Activated naive CD4-positive, alpha-beta T cell (primary cell): ENCODE measurements at regions not wholly inside any gene's neighbourhood (a gene's known extent, or its start where the extent isn't known, plus 50 kb on each side); places are given as distances from the start of the nearest gene placed in this dataset.

Experiments used
- DNase-seq, 4 experiments: peaks; one replicate each; lab custom pipeline; 2025; lab: John Stamatoyannopoulos, UW

- no peak for DNase-seq
These were observed 427.7 kb upstream of the THBS1 start for GRCh38 chr15:39153058-39153714.

GRCh38 chr15:39153716-39154115 lies 427.2 kb upstream of the THBS1 start:
- DNase-seq: no peak

GRCh38 chr15:39154227-39154638 lies 426.6 kb upstream of the THBS1 start:
- DNase-seq: no peak

- no peak for DNase-seq
These were observed 426.1 kb upstream of the THBS1 start for GRCh38 chr15:39154776-39155175.

- no peak for DNase-seq
These were observed 424.7 kb upstream of the THBS1 start for GRCh38 chr15:39156166-39156565.

GRCh38 chr15:39156646-39157250 lies 424.1 kb upstream of the THBS1 start:
- DNase-seq: no peak

- no peak for DNase-seq
These were observed 423.0 kb upstream of the THBS1 start for GRCh38 chr15:39157882-39158281.

- no peak for DNase-seq
These were observed 421.0 kb upstream of the THBS1 start for GRCh38 chr15:39159833-39160232.

- DNase-seq: no peak
These were observed 419.8 kb upstream of the THBS1 start for GRCh38 chr15:39161096-39161495.

GRCh38 chr15:39165020-39165706 lies 415.7 kb upstream of the THBS1 start:
- DNase-seq: no peak

- no peak for DNase-seq
These were observed 413.5 kb upstream of the THBS1 start for GRCh38 chr15:39167164-39168058.

- DNase-seq: no peak
These were observed 408.9 kb upstream of the THBS1 start for GRCh38 chr15:39171944-39172368.

- DNase-seq: no peak
These were observed 408.2 kb upstream of the THBS1 start for GRCh38 chr15:39172380-39173281.

GRCh38 chr15:39173426-39173825 lies 407.5 kb upstream of the THBS1 start:
- DNase-seq: no peak

- DNase-seq: no peak
These were observed 406.5 kb upstream of the THBS1 start for GRCh38 chr15:39174332-39174731.

GRCh38 chr15:39176030-39176429 lies 404.8 kb upstream of the THBS1 start:
- DNase-seq: no peak

GRCh38 chr15:39177561-39177960 lies 403.3 kb upstream of the THBS1 start:
- no peak for DNase-seq

- no peak for DNase-seq
These were observed 400.8 kb upstream of the THBS1 start for GRCh38 chr15:39180030-39180429.

- no peak for DNase-seq
These were observed 400.4 kb upstream of the THBS1 start for GRCh38 chr15:39180483-39180933.

GRCh38 chr15:39181056-39181747 lies 399.7 kb upstream of the THBS1 start:
- DNase-seq: no peak

GRCh38 chr15:39181940-39182339 lies 398.9 kb upstream of the THBS1 start:
- no peak for DNase-seq
